Activated T-helper 2 cell treated with anti-CD3 and anti-CD28 coated beads, Interferon-gamma antibody, Interleukin-2, Interleukin-4, amounts not matched to agents 10 μg/mL and 5 μg/mL and 100 μg/mL, durations not matched to agents 14 hours and 24 hours and 36 hours (primary cell): ENCODE measurements at regions not wholly inside any gene's neighbourhood (a gene's known extent, or its start where the extent isn't known, plus 50 kb on each side); places are given as distances from the start of the nearest gene placed in this dataset.

Experiments used
- DNase-seq: peaks from one replicate; pipeline ENCODE4 v3.0.0; 2021; ENCODE audit warnings: low spot score
- H3K27ac Mint-ChIP-seq: one replicate; pipeline ENCODE4 v1.8.0; 2021; ENCODE audit warnings: mixed read lengths
- H3K27me3 Mint-ChIP-seq: one replicate; pipeline ENCODE4 v1.8.0; 2021; ENCODE audit warnings: low read depth, mixed read lengths
- H3K36me3 Mint-ChIP-seq: one replicate; pipeline ENCODE4 v1.8.0; 2021; ENCODE audit warnings: low read depth, mixed read lengths
- H3K4me1 Mint-ChIP-seq: one replicate; pipeline ENCODE4 v1.8.0; 2021; ENCODE audit warnings: low read depth, mixed read lengths
- H3K4me3 Mint-ChIP-seq: one replicate; pipeline ENCODE4 v1.8.0; 2021; ENCODE audit warnings: low read depth, mild to moderate bottlenecking, moderate library complexity, mixed read lengths
- H3K9me3 Mint-ChIP-seq: one replicate; pipeline ENCODE4 v1.8.0; 2021; ENCODE audit warnings: mixed read lengths
- intact Hi-C: fragments of 100-400 bp; cut with micrococcal nuclease; formaldehyde crosslinking; loops from one replicate; pipeline ENCODE4 v1.15.1; 2023

- H3K36me3 Mint-ChIP-seq, result no peaks in the 10 kb centered on the region
- H3K4me1 Mint-ChIP-seq, result no peaks in the 10 kb centered on the region
- intact Hi-C loops, result no loop called here
- no peak for DNase-seq
- no peaks in the 10 kb centered on the region for H3K9me3 Mint-ChIP-seq
- no peak overlapping the region for H3K27ac Mint-ChIP-seq
- H3K27me3 Mint-ChIP-seq, result no peaks in the 10 kb centered on the region
- H3K4me3 Mint-ChIP-seq, result no peak overlapping the region
Measured at GRCh38 chr1:87786229-87786628, 457.5 kb downstream of the LMO4 start.

GRCh38 chr1:87786861-87787545 lies 458.3 kb downstream of the LMO4 start:
- Mint-ChIP-seq H3K4me1 (no peaks in the 10 kb centered on the region), H3K27me3 (no peaks in the 10 kb centered on the region), H3K4me3 (no peak overlapping the region), H3K36me3 (no peaks in the 10 kb centered on the region), H3K27ac (no peak overlapping the region), H3K9me3 (no peaks in the 10 kb centered on the region)
- intact Hi-C loops, result no loop called here
- no peak for DNase-seq

GRCh38 chr1:87787551-87787950 lies 458.9 kb downstream of the LMO4 start:
- H3K27me3 Mint-ChIP-seq, result no peaks in the 10 kb centered on the region
- no peak for DNase-seq
- H3K4me3 Mint-ChIP-seq, result no peak overlapping the region
- no peak overlapping the region for H3K27ac Mint-ChIP-seq
- intact Hi-C loops, result no loop called here
- H3K36me3 Mint-ChIP-seq, result no peaks in the 10 kb centered on the region
- no peaks in the 10 kb centered on the region for H3K4me1 Mint-ChIP-seq
- no peaks in the 10 kb centered on the region for H3K9me3 Mint-ChIP-seq

- H3K36me3 Mint-ChIP-seq, result no peaks in the 10 kb centered on the region
- no peaks in the 10 kb centered on the region for H3K9me3 Mint-ChIP-seq
- DNase-seq, result no peak
- no peak overlapping the region for H3K27ac Mint-ChIP-seq
- H3K4me1 Mint-ChIP-seq, result no peaks in the 10 kb centered on the region
- intact Hi-C loops, result no loop called here
- no peak overlapping the region for H3K4me3 Mint-ChIP-seq
- no peaks in the 10 kb centered on the region for H3K27me3 Mint-ChIP-seq
Measured at GRCh38 chr1:87790756-87791155, 462.1 kb downstream of the LMO4 start.

- H3K36me3 Mint-ChIP-seq, result no peaks in the 10 kb centered on the region
- H3K9me3 Mint-ChIP-seq, result no peaks in the 10 kb centered on the region
- no peaks in the 10 kb centered on the region for H3K4me1 Mint-ChIP-seq
- no peak overlapping the region for H3K27ac Mint-ChIP-seq
- H3K27me3 Mint-ChIP-seq, result no peaks in the 10 kb centered on the region
- H3K4me3 Mint-ChIP-seq, result no peak overlapping the region
- no peak for DNase-seq
- intact Hi-C loops, result no loop called here
Measured at GRCh38 chr1:87791931-87792740, 463.5 kb downstream of the LMO4 start.

- H3K9me3 Mint-ChIP-seq, result no peaks in the 10 kb centered on the region
- no peaks in the 10 kb centered on the region for H3K27me3 Mint-ChIP-seq
- H3K36me3 Mint-ChIP-seq, result no peaks in the 10 kb centered on the region
- intact Hi-C loops, result no loop called here
- no peak for DNase-seq
- no peaks in the 10 kb centered on the region for H3K4me1 Mint-ChIP-seq
- no peak overlapping the region for H3K4me3 Mint-ChIP-seq
- no peak overlapping the region for H3K27ac Mint-ChIP-seq
Measured at GRCh38 chr1:87794788-87795614, 466.3 kb downstream of the LMO4 start.

- H3K27ac Mint-ChIP-seq, result no peak overlapping the region
- H3K36me3 Mint-ChIP-seq, result no peaks in the 10 kb centered on the region
- intact Hi-C loops, result no loop called here
- H3K4me1 Mint-ChIP-seq, result no peaks in the 10 kb centered on the region
- H3K4me3 Mint-ChIP-seq, result no peak overlapping the region
- no peak for DNase-seq
- H3K9me3 Mint-ChIP-seq, result no peaks in the 10 kb centered on the region
- no peaks in the 10 kb centered on the region for H3K27me3 Mint-ChIP-seq
Measured at GRCh38 chr1:87795615-87796337, 467.1 kb downstream of the LMO4 start.

- DNase-seq, result no peak
- Mint-ChIP-seq H3K9me3 (no peaks in the 10 kb centered on the region), H3K27me3 (no peaks in the 10 kb centered on the region), H3K27ac (no peak overlapping the region), H3K36me3 (no peaks in the 10 kb centered on the region), H3K4me3 (no peak overlapping the region), H3K4me1 (no peaks in the 10 kb centered on the region)
- intact Hi-C loops, result no loop called here
Measured at GRCh38 chr1:87796471-87796901, 467.8 kb downstream of the LMO4 start.

- Mint-ChIP-seq H3K27me3 (no peaks in the 10 kb centered on the region), H3K9me3 (no peaks in the 10 kb centered on the region), H3K36me3 (no peaks in the 10 kb centered on the region), H3K4me3 (no peak overlapping the region), H3K4me1 (no peaks in the 10 kb centered on the region), H3K27ac (no peak overlapping the region)
- DNase-seq, result no peak
- intact Hi-C loops, result no loop called here
Measured at GRCh38 chr1:87799451-87799850, 470.8 kb downstream of the LMO4 start.

- no peak overlapping the region for H3K27ac Mint-ChIP-seq
- H3K9me3 Mint-ChIP-seq, result no peaks in the 10 kb centered on the region
- H3K36me3 Mint-ChIP-seq, result no peaks in the 10 kb centered on the region
- H3K4me3 Mint-ChIP-seq, result no peak overlapping the region
- DNase-seq, result no peak
- H3K27me3 Mint-ChIP-seq, result no peaks in the 10 kb centered on the region
- intact Hi-C loops, result no loop called here
- no peaks in the 10 kb centered on the region for H3K4me1 Mint-ChIP-seq
Measured at GRCh38 chr1:87800006-87800405, 471.3 kb downstream of the LMO4 start.

- Mint-ChIP-seq H3K4me1 (no peaks in the 10 kb centered on the region), H3K27ac (no peak overlapping the region), H3K36me3 (no peaks in the 10 kb centered on the region), H3K9me3 (no peaks in the 10 kb centered on the region), H3K27me3 (no peaks in the 10 kb centered on the region), H3K4me3 (no peak overlapping the region)
- no peak for DNase-seq
- intact Hi-C loops, result no loop called here
Measured at GRCh38 chr1:87803375-87803774, 474.7 kb downstream of the LMO4 start.

- H3K36me3 Mint-ChIP-seq, result no peaks in the 10 kb centered on the region
- no peak overlapping the region for H3K4me3 Mint-ChIP-seq
- no peak overlapping the region for H3K27ac Mint-ChIP-seq
- no peaks in the 10 kb centered on the region for H3K27me3 Mint-ChIP-seq
- no peaks in the 10 kb centered on the region for H3K9me3 Mint-ChIP-seq
- no peaks in the 10 kb centered on the region for H3K4me1 Mint-ChIP-seq
- intact Hi-C loops, result no loop called here
- no peak for DNase-seq
Measured at GRCh38 chr1:87804128-87804527, 475.4 kb downstream of the LMO4 start.
